Activated CD4-positive, alpha-beta T cell treated with anti-CD3 and anti-CD28 coated beads for 48 hours (primary cell): ENCODE measurements at regions not wholly inside any gene's neighbourhood (a gene's known extent, or its start where the extent isn't known, plus 50 kb on each side); places are given as distances from the start of the nearest gene placed in this dataset.
"Not testable (repeated sequence)": the region's sequence is repeated elsewhere in the genome, so short reads cannot be mapped to it uniquely, and the experiment has no call there.

Experiments used
- DNase-seq: peaks from one replicate; pipeline ENCODE4 v3.0.0-alpha.2; 2020

- no peak for DNase-seq
Measured at GRCh38 chr20:17834804-17835203, 133.8 kb downstream of the SNX5 start.

- no peak for DNase-seq
Measured at GRCh38 chr20:17833036-17833674, 133.4 kb downstream of the BANF2 start.

- no peak for DNase-seq
Measured at GRCh38 chr20:17832236-17832915, 132.6 kb downstream of the BANF2 start.

GRCh38 chr20:17828598-17829144, 128.9 kb downstream of the BANF2 start:
- DNase-seq, result no peak

DNA sequence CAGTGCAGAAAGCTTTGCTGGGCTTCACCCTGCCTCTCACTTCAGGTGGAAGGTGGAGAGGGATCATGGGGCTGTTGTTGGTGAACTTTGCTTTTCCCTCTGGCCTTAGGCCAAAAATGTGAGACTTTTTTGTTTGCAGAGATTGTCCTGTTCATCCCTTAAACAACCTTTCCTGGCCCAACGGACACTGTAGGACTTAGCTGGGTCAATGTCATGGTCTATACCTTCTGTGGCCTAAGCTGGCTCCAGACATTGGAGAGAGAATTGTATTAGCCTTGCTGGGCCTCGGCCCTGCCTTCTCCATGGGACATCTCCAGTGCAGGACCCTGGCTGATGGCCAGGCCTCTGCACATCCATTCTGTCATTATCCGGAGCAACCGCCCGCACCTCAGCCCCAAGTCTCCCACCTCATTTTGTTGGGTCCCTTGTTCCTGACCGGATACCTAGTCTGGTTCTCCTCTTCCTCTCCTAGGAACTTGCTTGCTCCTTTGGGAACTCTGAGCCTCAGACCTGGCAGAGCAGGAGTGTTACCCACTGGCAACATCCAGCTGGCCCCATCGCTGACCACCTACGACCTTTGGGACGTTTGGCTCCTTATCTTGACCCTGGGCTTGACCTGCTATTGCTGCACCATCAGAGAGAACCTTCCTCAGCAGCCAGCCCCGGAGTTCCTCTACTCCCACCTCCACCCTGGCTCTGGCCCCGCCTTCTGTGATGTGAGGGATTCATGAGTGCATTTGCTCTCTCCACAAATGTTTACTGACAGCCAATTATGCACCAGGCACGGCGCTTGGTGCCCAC, 128.2 kb downstream of the BANF2 start:
- no peak for DNase-seq

- no peak for DNase-seq
Measured at GRCh38 chr20:17827079-17827478, 127.3 kb downstream of the BANF2 start.

DNA sequence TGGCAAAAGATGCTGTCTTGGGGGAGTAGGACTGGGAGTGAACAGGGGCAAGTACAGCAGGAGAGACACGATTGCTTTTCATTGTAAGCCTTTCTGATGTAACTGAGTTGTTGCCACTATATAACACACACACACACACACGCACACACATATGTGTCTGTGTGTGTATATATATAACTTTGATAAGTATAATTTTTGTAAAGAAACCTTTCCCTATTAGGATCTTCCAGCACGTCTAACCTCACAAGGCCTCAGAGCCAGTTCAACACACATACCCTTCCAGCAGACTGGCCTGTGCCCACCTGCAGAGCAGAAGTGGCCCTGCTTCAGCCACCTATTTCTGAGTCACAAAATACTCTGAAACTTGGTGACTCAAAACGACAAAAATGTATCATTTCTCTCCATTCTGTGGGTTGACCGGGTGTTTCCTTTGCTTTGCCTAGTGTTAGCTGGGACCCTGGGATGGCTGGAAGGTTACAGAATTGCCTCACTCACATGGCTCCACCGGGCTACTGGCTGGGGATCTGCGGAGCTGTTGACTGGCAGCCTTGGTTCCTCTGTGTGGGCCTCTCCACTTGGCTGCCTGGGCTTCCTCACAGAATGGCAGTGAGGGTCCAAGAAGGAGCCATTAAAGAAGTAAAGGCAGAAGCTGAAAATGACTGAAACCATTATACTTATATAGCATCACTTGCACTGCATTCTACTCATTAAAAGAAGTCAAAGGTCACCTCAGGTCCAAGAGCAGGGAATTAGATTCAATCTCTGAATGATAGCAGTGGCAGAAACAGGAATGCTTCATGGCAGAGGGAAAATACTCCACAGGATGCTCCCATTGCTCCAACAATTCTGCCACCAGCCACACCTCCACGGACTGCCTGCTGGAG, 126.4 kb downstream of the BANF2 start:
- peak; percentile 46 for DNase-seq

DNA sequence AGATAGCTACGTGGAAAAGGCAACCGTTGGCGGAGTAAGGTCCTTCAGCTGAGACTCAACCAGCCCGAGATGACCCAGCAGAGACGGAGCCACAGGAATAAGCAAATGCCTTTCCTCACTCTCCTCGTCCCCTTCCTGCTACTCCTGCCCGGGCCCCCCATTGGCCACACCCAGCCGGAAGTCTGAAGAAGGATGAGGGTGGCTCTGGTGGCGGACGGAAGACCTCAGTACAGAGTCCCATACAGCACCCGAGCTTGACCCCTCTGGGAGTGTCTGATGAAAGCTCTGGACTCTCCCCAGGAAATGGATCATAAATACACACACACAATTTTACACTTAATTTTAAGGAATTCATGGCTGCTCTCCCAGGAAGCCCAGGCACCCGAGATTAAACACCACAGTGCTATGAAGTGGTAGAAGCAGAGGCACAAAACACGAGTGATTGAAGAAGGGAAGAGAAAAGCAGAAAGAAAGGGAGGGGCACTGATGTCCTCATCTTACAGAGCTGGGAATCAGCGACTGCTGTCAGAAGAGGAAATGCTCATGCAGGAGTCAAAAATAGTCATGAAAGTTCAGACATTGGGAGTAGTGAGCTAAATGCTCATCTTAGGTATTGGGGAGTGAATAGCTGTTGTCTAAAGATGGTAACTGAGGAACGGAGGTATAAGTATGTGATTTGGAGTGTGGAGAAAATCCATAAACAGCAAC, 125.6 kb downstream of the BANF2 start:
- no peak for DNase-seq

DNA sequence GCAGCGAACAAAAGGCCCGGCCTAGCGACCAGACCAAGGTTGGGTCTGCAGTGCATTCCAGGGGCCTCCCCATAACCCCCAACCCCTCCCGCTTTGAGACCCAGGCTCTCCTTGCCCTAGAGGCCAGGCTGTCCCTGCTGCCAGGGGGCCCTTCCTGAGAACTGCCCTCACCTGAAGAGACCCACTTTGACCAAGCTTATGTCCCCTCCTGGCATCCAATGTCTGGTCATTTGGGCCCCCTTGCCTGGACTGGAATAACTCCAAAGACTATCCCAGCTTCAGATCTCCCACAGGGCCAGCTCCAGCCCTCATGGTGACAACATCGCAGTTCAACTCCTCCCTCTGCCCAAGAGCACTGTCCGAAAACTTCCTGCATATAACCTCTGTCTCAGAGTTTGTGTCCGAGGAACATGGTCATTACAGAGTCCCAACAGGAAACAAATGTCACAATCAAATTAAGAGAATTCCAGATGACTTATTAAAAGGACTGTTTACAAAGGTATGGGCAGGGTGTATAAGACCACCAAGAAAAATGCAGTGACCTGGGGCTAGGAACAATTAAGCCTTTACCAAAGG, 125.0 kb downstream of the BANF2 start:
- DNase-seq, result no peak

DNA sequence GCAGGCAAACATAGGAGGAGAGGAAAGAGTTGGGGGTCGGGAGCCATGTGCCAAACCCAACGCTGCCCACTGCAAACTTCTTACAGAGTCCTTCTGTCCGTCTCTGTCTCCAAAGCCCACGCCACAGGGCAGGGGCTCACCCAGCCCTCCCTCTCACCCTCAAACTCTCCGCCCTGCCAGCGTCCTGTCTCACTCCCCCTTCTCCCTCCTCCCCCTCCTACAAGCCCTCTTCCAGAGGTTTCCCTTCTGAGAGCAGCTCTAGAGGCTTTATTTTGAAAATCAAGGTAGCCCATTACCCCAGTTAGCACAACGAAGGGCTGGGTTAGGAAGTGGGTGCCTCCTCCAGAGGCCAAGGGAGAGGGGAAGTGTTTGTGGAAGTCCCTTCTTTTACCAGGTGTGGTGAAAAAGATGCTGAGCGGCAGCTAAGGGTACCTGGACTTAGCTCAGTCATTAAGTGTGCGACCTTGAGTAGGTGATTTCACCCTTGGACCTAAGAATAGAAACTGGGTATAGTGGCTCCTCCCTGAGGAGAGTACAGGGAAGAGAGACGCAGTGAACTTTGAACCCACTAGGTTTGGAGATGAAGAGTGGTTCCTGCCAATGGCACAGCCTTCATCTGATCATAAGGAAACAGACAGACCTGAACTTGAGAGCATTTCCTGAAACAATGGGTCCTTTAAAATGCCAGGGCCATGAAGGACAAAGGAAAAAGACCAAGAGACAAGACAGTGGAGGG, 123.8 kb downstream of the BANF2 start:
- DNase-seq, result no peak

DNA sequence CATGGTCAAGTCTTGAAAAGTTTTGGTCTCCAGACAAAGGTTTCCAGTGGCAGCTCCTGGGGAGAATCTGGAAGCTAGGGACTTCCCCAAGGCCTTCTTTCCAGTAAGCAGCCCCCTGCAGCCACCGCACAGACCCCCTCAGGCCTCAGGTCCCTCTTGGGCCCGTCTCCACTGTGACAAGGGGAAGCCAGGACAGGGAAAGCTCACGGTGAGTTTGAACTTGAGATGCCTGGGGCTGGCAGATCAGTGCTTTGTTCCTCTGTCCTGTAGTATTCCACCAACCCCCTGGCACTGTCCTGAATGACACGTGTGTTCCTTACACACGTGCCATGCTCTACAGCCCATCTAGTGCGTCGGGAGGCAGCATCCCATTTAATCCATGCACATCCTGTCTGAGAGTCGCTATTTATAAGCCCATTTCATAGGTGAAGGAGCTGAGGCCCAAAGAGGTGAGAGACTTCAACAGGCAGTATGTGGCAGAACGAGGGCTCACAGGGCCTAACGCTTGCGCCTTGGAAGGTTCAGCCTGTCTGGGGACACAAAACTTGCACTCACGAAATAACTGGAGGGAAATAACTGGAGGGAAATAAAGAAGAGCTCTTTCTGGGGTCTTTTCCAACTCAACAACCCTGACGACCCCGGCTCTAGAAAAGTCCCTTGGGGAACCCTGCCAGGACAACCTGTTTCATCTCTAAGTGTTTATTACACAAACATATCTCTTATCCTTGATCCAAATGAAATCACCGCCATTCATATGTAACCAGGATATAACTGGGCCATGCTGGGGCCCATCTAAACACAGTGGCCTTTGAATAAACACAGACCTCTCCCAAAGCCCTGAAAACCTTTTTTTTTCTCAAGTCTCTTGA, 123.0 kb downstream of the BANF2 start:
- no peak for DNase-seq

GRCh38 chr20:17822039-17822438, 122.3 kb downstream of the BANF2 start:
- DNase-seq, result no peak

DNA sequence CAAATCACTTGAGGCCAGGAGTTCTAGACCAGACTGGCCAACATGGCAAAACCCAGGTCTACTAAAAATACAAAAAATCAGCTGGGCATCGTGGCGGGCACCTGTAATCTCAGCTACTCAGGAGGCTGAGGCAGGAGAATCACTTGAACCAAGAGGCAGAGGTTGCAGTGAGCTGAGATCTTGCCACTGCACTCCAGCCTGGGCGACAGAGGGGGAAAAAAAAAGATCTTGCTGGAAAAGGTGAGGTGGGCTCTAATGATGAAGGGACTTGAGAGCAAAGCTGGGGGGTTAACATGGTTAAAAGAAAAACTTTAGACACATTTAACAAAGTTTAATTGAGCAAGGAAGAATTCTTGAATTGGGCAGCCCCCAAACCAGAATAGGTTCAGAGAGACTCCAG, 121.8 kb downstream of the BANF2 start:
- DNase-seq, result not testable (repeated sequence)

GRCh38 chr20:17819395-17820093, 119.8 kb downstream of the BANF2 start:
- no peak for DNase-seq

DNA sequence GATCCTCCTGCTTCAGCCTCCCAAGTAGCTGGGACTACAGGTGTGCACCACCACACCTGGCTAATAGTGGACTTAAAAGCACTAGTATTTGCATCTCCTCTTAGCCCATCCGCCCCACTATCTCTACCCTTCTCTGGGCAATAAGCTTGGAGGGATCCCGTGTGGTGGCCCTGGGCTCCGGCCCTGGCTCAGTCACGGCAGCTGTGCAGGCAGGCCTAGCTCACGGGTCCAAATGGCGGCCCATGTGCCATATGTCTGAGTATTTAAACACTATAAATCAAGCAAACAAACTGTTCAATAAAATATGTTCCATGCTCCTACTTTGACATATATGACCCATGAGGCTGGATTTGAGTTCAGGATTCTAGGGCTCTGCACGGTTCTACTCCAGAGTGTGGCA, 118.4 kb downstream of the BANF2 start:
- no peak for DNase-seq

DNA sequence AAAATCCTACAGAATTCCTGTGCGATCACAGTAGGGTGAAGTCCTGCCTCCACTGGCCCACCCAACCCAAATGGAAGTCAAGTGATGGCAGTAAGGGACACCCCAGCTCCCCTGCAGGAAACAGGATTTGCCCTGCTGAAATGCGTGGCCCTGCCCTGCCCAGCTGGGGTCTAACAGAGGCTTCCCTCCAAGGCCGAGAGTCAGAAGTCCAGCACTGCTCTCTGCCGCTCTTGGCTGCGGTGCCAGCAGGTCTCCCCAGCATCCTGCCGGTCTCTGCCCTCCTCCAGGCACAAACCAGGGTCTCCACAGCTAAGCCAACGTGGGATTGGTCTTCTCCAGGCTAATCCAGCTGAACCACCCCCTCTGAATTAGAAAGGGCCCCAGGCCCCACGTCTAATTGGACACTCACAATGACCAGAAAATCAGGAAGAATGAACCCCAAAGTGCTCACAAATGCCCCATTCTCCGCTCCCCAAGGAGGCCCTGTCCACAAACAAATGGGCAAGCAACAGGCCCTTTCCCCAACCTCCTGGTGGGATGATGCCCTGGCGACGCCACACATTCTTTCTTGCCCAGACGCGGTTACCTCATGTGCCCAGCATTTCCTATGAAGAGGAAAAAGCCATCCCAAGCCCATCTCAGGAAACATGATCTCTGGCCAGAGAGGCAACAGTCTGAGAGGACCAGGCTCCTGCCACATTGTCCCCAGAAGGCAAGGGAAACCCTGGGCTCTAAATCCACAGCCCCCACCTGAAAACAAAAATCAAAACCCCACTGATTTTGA, 117.2 kb downstream of the BANF2 start:
- no peak for DNase-seq

- DNase-seq, result no peak
Measured at GRCh38 chr20:17811628-17811965, 111.8 kb downstream of the BANF2 start.

DNA sequence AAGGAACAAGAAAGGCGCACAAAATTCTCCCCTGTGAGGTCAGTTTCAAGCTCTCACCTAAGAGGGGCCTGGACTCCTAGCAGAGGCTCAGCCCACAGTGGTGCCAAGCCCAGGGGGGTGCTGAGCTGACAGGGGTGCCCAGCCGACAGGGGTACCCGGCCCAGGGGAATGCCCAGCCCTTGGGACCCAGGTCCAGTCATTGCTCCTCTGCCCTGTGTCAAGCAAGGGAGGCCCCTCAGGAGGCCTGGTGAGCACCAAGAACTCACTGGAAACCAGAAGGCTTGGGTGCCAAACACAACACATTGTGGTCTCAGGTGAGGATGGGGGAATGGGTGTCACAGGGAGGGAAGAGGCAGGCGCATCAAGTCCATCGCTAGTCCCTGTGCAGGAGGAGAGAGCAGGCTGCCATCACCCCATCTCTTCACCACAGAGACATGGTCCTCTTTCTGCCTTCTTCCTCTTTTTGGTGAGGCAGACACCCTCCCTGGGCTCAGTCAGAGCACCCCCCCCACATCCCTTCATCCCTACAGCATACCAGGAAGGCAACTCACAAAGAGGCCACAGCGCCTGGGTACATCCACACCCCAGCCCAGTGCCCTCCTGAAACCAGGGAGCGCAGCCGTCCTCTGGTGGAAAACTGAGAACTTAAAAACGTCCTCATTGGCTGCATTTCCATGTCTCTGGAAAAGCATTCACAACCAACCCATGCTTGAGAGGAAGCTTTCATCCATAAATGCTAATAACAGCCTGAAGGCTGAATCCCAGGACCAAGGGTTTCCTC, 111.3 kb downstream of the BANF2 start:
- DNase-seq, result no peak
